ENCODE measurements at regions not wholly inside any gene's neighbourhood (a gene's known extent, or its start where the extent isn't known, plus 50 kb on each side); places are given as distances from the start of the nearest gene placed in this dataset.

- no peak overlapping the region for H3K27ac ChIP-seq
- TF ChIP-seq CTCF (IDR thresholded peaks at IDR 0.05) (no peak), ZFX (IDR thresholded peaks at IDR 0.05; ENCODE audit: borderline replicate concordance) (no peak)
Measured at GRCh38 chr11:115674176-115674936, 170.1 kb upstream of the CADM1 start.

- no peak for TF ChIP-seq ZFX (IDR thresholded peaks at IDR 0.05; ENCODE audit: borderline replicate concordance)
- TF ChIP-seq CTCF (IDR thresholded peaks at IDR 0.05): no peak
- no peak overlapping the region for H3K27ac ChIP-seq
Measured at GRCh38 chr11:115673720-115674119, 169.5 kb upstream of the CADM1 start.

GRCh38 chr11:115672999-115673411 lies 168.8 kb upstream of the CADM1 start:
- TF ChIP-seq ZFX (IDR thresholded peaks at IDR 0.05; ENCODE audit: borderline replicate concordance): no peak
- no peak for TF ChIP-seq CTCF (IDR thresholded peaks at IDR 0.05)
- H3K27ac ChIP-seq: no peak overlapping the region

- no peak overlapping the region for H3K27ac ChIP-seq
- TF ChIP-seq ZFX (IDR thresholded peaks at IDR 0.05; ENCODE audit: borderline replicate concordance): no peak
- no peak for TF ChIP-seq CTCF (IDR thresholded peaks at IDR 0.05)
Measured at GRCh38 chr11:115672412-115672811, 168.2 kb upstream of the CADM1 start.

GRCh38 chr11:115670538-115671205 lies 166.5 kb upstream of the CADM1 start:
- TF ChIP-seq CTCF (IDR thresholded peaks at IDR 0.05) (no peak), ZFX (IDR thresholded peaks at IDR 0.05; ENCODE audit: borderline replicate concordance) (no peak)
- no peak overlapping the region for H3K27ac ChIP-seq

- TF ChIP-seq CTCF (IDR thresholded peaks at IDR 0.05): no peak
- no peak for TF ChIP-seq ZFX (IDR thresholded peaks at IDR 0.05; ENCODE audit: borderline replicate concordance)
Measured at GRCh38 chr11:115665958-115666357, 161.7 kb upstream of the CADM1 start.

GRCh38 chr11:115665175-115665821 lies 161.1 kb upstream of the CADM1 start:
- TF ChIP-seq CTCF (IDR thresholded peaks at IDR 0.05) (no peak), ZFX (IDR thresholded peaks at IDR 0.05; ENCODE audit: borderline replicate concordance) (no peak)
- no peak overlapping the region for H3K27ac ChIP-seq

More at GRCh38 chr11:115665958-115666357, 161.7 kb upstream of the CADM1 start:
- H3K27ac ChIP-seq: no peak overlapping the region

All from 22Rv1 (cell line).